NCI-H1436 (cell line): ENCODE measurements at regions not wholly inside any gene's neighbourhood (a gene's known extent, or its start where the extent isn't known, plus 50 kb on each side); places are given as distances from the start of the nearest gene placed in this dataset.
A peak's percentile ranks its signal among the peaks of the same experiment; 100 is the strongest.
"Not testable (repeated sequence)": the region's sequence is repeated elsewhere in the genome, so short reads cannot be mapped to it uniquely, and the experiment has no call there.

ENCODE experiments used
- DNase-seq: peaks from one replicate; lab custom pipeline; 2025; lab: John Stamatoyannopoulos, UW

- DNase-seq: no peak
Measured at GRCh38 chr6:27742833-27743573, 169.2 kb downstream of the OR2B2 start.

GRCh38 chr6:27739902-27740301, 172.3 kb downstream of the OR2B2 start:
- DNase-seq: not testable (repeated sequence)

- DNase-seq: no peak
Measured at GRCh38 chr6:27736686-27737085, 175.5 kb downstream of the OR2B2 start.

- no peak for DNase-seq
Measured at GRCh38 chr6:27728442-27728841, 183.8 kb downstream of the OR2B2 start.

GRCh38 chr6:27726619-27727023, 185.6 kb downstream of the OR2B2 start:
- no peak for DNase-seq

- DNase-seq: no peak
Measured at GRCh38 chr6:27720607-27721580, 191.3 kb downstream of the OR2B2 start.

- not testable (repeated sequence) for DNase-seq
Measured at GRCh38 chr6:27719039-27719438, 193.2 kb downstream of the OR2B2 start.

GRCh38 chr6:27706431-27706830, 205.8 kb downstream of the OR2B2 start:
- DNase-seq: no peak

- no peak for DNase-seq
Measured at GRCh38 chr6:27700337-27700736, 211.9 kb downstream of the OR2B2 start.

GRCh38 chr6:27694547-27694874, 217.7 kb downstream of the OR2B2 start:
- DNase-seq: no peak

- DNase-seq: peak; percentile 56
Measured at GRCh38 chr6:27693766-27694546, 218.2 kb downstream of the OR2B2 start.

- DNase-seq: not testable (repeated sequence)
Measured at GRCh38 chr6:27692133-27692532, 219.2 kb upstream of the ZNF184 start.

- DNase-seq: peak; percentile 84
Measured at GRCh38 chr6:27688014-27688586, 215.2 kb upstream of the ZNF184 start.

- peak; percentile 66 for DNase-seq
Measured at GRCh38 chr6:27687154-27688013, 214.5 kb upstream of the ZNF184 start.

GRCh38 chr6:27685279-27685678, 212.4 kb upstream of the ZNF184 start:
- DNase-seq: no peak

GRCh38 chr6:27684264-27685211, 211.6 kb upstream of the ZNF184 start:
- DNase-seq: peak; percentile 67

GRCh38 chr6:27679964-27680694, 207.2 kb upstream of the ZNF184 start:
- DNase-seq: no peak

GRCh38 chr6:27679308-27679963, 206.5 kb upstream of the ZNF184 start:
- no peak for DNase-seq

GRCh38 chr6:27678469-27678868, 205.6 kb upstream of the ZNF184 start:
- DNase-seq: no peak
